Activated T-cell treated with anti-CD3 and anti-CD28 coated beads, Interleukin-2, amount 50 U/mL, for 48 hours (primary cell): ENCODE measurements at regions not wholly inside any gene's neighbourhood (a gene's known extent, or its start where the extent isn't known, plus 50 kb on each side); places are given as distances from the start of the nearest gene placed in this dataset.
A peak's percentile ranks its signal among the peaks of the same experiment; 100 is the strongest.
"Not testable (repeated sequence)": the region's sequence is repeated elsewhere in the genome, so short reads cannot be mapped to it uniquely, and the experiment has no call there.

Source experiments
- DNase-seq, 2 experiments: peaks; one replicate each; pipeline ENCODE4 v3.0.0-alpha.2; 2020

- DNase-seq = not testable (repeated sequence)
Observed at GRCh38 chr11:3583476-3583875, 58.3 kb downstream of the ART5 start.

GRCh38 chr11:3581389-3581725 is 60.4 kb downstream of the ART5 start:
- not testable (repeated sequence) for DNase-seq

DNA sequence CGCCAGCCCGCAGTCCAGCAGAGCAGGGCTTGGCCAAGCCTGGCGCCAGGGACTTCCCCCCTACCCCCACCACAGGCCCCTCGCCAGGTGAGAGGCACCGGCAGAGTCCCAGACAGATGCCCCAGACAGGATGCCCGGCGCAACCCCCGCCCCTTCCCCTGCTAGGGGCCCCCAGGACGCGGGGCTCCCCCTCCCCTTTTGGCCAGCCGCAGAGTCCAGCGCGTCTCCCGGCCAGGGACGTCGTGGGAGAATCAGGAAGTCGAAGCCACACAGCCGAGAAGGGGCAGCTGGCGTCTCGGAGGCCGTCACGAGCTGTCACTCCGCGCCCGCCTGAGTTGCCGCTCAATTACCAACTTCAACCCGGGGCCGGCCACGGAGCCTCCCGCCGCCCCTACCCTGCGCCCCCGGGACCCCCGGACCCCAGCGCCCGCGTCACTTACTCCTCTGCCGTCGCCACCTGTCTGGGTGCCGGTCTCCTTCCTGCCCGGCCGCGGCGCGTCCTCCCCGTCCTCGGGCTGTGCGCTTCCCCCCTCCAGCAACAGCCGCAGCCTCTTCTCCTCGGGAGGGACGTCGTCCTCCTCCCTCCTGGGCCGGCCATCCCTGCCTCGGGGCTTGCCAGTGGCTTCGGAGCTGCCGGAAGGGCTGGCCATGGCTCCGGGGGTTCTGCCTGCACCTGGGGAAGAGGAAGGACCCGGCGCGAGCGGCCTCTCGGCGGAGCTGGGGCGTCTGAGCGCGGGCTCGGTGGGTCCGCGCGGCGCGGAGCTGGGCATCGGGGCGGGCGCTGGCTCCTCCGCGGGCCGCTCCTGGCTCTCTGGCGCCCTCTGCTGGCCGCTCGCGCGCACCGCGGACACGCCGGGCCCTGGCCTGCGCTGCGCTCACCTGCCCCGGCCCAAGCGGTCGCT is 61.1 kb downstream of the ART5 start:
- peak; percentile 75 to 84 for DNase-seq

DNA sequence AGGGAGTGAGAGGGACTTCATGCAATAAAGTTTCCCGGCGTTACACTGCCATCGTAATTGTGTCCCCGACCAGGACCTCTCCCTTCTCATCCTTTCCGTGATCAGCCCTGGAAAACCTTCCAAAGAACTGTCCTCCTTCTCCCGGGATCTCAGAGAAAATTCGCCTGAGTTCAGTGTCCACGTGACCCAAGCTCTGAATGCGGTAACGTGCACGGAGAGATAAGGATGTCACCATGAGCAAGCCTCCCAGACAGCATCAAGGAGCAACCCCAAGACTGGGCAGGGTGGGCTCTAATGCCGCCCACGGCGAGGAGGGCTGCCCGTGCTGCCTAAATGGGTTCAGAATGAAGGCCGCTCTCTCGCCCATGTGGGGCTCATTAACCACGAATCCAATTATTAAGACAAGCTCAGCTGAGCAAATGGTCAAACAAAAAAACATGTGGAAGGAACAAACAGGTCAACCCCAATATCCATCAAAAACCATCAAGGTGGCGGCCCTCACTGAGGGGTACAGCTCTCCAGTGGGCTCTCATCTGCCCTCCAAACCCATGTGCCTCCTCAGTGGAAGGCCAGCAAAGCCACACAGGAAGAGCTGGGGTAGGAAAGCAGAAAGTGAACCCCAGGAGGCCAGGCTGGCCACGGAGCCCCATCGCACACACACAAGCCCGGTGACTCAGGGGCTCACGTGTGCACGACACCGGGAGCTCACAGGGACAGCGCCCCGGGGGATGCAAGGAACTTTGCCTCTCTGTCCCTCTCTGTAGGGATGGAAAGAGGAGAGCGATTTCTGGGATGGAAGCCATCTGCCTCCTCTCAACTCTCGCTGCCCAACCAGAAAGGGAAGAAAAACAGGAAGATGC is 62.0 kb downstream of the ART5 start:
- DNase-seq = not testable (repeated sequence)

DNA sequence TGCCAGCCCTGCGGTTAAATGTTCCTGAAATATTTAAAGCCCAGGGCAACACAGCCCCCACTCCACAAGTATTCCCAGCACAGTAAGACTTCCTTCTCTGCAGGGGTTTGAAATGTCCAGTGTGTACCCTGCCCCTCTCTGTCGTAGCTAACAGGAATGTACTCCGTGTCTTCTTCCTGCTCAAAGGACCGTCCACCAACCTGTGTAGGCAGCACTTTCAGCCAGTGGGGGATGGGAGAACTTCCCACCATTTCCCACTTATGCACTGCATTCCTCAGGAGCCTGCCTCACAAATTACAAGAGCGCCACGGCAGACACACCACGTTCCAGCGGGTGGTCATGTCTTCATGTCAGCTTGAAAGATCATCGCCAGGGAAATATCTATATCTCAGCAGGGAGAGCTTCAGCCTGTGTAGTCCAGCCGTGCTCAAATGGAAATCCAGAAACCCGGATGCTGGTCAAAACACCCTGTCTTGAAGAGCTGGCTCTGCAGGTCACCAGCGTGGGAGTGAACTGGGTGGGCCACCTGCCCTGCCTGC is 65.7 kb downstream of the ART5 start:
- not testable (repeated sequence) for DNase-seq

DNA sequence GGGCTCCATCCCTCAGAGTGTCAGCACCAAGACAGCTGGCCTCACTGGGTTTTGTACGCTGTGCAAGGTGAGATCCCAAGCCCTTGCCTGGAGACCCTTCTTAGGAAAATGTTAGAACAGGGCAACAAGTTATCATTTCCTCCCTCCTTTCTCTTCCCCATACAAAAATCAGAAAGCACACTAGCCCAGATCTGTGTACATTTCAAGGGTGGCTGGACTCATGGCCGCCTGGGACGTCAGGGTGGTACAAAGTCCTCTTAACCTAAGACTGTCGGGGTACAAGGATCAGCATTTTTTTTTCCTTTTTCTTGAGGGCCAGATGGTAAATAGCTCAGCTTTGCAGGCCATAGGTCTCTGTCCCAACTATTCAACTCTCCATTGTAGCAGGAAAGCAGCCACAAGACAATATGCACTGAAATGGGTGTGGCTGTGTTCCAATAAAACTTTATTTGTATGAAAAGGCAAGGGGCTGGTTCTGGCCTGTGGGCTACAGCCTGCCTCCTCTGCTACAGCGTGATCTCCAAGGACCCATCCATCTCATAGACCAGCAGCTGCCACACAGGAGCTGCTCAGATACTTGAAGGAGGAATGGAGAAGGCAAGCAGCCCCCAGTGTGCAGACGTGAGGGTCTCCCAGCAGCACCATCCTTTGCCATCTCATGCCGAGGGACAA is 68.7 kb downstream of the ART5 start:
- not testable (repeated sequence) for DNase-seq

GRCh38 chr11:3571752-3572151 is 70.0 kb downstream of the ART5 start:
- DNase-seq = not testable (repeated sequence)

- DNase-seq = not testable (repeated sequence)
Observed at GRCh38 chr11:3565838-3566237, 76.0 kb downstream of the ART5 start.

GRCh38 chr11:3564383-3564782 is 77.4 kb downstream of the ART5 start:
- DNase-seq = not testable (repeated sequence)

GRCh38 chr11:3554621-3555020 is 87.2 kb downstream of the ART5 start:
- DNase-seq = peak; percentile 29 to 43

- peak; percentile 26 to 33 for DNase-seq
Observed at GRCh38 chr11:3544990-3545389, 96.8 kb downstream of the ART5 start.

DNA sequence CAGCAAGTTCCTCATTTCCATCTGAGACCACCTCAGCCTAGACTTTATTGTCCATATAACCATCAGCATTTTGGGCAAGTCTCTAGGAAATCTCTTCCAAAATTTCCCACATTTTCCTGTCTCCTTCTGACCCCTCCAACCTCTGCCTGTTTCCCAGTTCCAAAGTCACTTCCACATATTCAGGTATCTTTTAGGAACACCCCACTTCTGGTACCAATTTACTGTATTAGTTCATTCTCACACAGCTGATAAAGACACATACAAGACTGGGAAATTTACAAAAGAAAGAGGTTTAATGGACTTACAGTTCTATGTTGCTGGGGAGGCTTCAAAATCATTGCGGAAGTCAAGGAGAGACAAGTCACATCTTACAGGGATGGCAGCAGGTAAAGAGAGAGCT is 103.6 kb downstream of the ART5 start:
- not testable (repeated sequence) for DNase-seq

DNA sequence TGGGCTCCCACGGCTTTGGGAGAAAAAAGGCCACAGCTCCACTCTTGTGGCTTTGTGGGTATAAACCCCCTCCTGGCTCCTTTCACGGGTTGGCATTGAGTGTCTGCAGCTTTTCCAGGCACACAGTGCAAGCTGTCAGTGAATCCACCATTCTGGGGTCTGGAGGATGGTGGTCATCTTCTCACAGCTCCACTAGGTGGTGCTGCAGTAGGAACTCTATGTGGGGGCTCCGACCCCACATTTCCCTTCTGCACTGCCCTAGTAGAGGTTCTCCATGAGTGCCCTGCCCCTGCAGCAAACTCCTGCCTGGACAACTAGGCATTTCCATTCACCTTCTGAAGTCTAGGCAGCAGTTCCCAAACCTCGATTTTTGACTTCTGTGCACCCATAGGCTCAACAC is 104.5 kb downstream of the ART5 start:
- not testable (repeated sequence) for DNase-seq

DNA sequence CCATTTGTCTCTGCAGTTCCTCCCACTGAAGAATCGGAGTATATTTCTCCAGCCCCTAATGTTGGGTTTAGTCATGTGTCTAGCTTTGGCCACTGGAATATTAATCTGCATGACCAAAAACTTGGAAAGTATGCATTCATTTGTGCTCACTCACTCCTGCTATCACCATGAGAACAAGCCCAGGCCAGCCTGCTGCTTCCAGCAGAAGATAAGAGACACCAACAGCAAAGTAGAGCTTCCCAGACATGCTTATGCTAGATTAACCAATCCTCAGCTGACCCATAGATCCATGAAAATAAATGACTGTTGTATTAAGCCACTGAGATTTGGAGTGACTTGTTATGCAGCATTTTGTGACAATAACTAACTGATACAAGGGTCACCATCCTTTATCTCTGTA is 108.8 kb downstream of the ART5 start:
- DNase-seq = not testable (repeated sequence)

GRCh38 chr11:3531280-3531679 is 110.5 kb downstream of the ART5 start:
- DNase-seq = not testable (repeated sequence)

DNA sequence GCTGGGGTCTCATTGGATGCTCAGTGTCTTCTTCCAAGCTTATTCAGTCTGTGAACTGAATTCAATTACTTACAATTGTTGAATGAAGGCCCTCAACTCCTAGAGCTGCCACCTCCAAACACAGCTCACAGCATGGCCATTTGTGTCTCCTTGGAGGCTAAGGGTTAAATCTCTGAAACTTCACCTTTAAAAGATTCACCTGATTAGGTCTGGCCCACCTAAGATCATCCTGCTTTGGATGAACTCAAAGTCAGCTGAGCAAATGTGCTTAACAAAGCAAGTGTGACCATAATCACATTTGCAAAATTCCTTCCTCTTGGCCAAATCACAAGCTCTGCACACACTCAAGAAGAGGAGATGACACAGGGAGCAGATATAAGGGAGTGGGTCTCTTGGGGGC is 118.2 kb downstream of the ART5 start:
- DNase-seq = not testable (repeated sequence)

DNA sequence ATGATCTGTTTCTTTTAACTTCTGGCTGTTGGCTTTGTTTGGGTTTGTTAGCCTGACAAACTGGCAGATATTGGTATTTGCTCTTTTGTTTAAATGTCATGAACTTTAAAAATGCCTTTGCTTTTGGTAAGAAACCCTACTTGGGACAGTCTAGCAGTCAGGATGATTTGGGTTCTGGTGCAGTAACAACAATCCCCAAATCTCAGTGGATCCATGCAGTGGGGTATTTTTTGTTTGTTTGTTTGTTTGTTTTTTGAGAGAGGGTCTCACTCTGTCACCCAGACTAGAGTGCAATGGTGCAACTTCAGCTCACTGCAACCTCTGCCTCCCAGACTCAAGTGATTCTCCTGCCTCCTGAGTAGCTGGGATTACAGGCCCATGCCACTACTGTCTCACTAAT is 120.9 kb downstream of the ART5 start:
- DNase-seq = not testable (repeated sequence)

- DNase-seq = not testable (repeated sequence)
Observed at GRCh38 chr11:3519841-3520240, 122.0 kb downstream of the ART5 start.

- not testable (repeated sequence) for DNase-seq
Observed at GRCh38 chr11:3516934-3517567, 124.7 kb downstream of the ART5 start.

DNA sequence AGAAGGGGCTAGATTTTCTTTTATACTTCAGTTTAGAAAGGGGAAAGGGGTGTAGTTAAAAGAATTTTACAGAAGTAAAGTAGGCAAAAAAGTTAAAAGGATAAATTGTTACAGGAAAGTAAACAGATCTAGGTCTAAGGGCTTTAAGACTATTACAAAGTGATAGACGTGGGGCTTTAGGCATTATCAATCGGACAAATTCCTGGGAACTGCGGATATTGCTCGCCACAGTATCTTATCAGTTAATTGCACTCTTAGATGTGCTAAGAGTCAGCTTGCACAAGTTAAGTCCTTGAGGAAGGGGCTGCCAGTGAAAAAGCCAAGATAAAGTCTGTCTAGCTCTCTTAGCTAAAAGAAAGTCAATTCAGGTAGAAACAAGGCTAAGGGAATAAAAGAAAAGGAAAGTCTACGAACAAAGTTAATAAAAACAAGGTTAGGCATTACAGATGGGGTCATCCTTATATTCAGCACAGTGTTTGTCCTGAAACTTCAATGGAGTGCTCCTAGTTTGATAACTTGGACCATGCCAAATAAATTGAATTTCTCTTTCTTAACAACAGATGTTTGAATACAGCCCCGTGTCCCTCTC is 125.4 kb downstream of the ART5 start:
- DNase-seq = not testable (repeated sequence)

DNA sequence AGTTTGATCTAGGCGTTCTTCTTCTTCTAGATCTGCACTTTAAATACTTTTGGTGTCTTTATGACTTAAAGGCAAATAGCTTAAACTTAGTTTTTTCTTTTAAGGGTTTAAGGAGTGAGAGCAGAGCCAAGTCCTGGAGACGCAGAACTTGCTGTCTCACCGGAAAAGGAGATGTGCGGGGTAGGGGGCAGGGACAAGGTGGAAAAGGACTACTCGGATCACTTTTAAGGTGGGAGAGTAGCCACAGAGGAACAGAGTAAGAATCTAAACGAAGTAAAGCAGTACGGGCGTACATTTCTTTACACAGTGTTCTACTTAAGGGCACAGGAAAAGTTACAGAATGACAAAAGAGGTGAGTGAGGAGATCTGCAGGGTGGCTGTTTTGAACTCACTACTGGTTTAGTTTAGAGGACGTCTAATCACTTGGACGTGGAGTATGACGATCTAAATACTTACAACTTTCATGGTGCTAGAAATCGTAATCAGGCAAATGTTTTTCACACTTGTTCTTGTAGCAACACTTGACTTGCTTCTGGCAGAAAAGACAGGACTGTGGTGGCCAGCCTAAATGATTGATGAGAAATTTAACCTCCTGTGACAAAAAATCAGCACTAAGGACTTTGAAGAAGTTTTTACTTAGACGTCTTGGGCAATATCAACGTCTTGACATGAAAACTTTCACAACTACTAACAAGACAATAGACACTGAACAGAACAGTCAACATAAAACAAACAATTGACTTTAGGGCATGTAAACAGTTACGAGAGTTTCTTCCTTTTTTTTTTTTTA is 127.0 kb downstream of the ART5 start:
- DNase-seq = not testable (repeated sequence)
